Embryonic facial prominence (tissue), 1 donor: ENCODE measurements at regions not wholly inside any gene's neighbourhood (a gene's known extent, or its start where the extent isn't known, plus 50 kb on each side); places are given as distances from the start of the nearest gene placed in this dataset.

Experiments used
- DNase-seq: peaks from one replicate; pipeline ENCODE4 v3.0.0-alpha.2; 2016; ENCODE audit errors: extremely low spot score

DNA sequence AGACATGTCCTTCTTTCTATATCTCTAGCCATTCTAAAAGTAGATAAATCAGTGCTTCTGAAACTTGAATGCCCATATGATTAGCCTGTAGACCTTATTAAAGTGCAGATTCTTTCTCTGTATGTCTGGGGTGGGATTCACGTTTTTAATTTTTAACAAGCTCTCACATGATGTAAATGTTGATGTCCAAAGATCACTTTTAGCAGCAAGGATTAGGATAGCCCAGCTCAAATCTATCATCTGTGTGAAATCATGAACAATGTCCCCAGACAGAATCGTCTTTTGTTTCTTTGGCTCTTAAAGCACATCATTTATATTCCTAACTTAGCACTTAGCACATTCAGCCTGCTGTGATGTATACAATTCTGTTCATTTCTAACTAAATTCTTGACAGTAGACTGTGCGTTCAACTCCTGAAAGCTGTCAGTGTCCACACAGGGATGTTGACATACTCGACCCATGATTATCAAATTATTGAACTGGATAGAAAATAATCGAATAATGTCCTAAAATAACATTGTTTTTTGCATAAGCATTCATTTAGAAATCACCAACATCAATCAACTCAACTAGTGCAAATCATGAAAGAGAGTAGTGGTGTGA lies 102.1 kb upstream of the MLIP start:
- no peak for DNase-seq

DNA sequence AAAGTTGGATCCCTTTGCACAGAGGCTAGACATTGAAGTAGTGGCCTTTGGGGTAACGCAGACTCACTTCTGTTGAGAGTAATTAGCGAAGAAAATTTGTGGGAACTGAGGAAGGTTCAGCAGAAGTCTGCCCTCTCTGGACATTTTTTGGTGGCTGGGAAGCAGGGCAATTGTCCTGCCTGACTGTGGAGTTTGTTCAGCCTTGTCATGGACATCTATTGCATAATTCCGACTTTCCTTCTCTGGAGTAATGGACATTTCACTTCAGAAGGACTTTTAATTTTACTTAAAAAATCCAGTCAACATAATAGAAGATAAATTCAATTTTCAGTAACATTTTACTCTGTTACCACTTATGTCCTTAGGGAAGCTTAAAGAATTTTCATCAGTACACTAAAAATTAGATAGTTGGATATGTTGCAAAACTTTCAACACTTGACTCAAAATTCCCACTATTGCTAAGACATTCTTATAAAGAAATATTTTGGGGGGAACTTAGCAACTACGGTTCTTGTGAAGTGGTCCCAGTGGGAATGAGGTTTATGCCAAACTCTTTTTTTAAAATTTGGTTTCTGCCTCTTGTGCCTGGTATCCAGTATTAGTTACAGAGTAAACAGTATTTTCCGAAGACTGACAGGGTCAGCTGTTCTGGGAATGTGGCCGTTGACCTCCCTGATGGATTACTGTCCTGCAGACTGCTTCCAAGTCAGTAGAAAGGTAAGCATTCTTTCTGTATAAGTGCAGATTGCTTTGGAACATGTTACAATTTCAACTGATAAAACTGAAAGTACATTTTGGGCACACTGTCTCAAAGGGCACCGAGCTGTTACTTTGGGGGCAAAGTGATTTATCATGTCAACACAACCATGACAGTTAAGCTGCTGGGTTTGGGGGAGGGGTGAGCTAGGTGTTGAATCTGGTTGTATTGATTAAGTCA lies 100.6 kb upstream of the MLIP start:
- no peak for DNase-seq

DNA sequence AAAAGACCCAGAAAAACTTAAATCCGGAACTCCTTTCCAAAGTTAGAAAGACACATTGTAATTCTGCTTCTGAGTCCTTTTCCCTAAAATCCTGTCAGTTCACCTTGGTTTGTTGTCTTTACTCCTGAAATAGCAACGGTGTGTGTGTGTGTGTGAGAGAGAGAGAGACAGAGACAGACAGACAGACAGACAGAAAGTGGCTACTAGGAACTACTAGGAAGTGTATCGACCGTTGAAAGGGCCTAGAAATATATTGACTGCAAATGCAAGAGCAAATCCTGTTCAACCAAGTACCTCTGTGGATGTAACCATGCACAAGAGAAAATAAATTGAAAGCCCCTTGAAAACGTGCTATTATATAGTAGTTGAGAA lies 100.0 kb upstream of the MLIP start:
- DNase-seq: no peak

DNA sequence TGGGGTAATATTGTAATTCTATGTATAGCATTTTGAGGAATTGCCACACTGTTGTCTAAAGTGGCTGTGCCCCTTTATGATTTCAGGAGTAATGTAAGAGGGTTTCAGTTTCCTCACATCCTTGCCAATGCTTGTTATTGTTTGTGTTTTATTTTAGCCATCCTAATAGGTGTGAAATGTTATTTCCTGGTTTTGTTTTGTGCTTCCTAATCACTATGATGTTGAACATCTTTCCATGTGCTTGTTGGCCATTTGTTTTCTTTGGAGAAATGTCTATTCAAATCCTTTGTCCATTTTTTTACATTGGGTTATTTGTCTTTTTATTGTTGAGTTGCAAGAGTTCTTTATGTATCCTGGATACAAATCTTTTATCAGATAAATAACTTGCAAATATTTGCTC lies 97.3 kb upstream of the MLIP start:
- no peak for DNase-seq

DNA sequence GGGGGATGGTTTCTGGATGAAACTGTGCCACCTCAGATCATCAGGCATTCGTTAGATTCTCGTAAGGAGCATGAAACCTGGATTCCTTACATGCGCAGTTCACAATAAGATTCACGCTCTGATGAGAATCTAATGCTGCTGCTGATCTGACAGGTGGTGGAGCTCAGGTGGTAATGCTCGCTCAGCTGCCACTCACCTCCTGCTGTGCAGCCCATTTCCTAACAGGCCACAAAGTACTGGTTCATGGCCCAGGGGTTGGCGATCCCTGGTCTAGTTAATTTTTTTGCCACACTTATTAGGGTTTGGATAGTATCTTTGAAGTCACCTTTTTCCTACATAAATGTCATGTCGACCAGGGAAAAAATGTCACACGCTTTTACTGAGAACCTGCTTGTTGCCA lies 96.8 kb upstream of the MLIP start:
- no peak for DNase-seq

DNA sequence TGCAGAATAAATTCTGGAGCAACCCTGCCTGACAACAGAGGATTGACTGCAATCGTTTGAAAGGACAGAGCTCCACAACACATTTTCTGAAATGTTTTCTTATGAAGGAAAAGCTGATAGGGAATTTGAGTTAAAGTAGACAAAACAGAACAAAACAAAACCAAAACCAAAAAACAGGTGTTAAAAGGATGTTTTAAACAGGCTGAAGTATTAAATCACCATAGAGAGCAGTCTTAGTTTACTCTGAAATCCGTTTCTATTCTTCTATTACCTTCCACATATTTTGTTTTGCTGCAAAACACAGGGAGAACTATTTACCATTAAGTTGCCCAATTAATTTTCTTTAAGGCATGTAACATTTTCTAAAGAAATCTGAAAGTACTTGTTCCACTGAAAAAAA lies 93.4 kb upstream of the MLIP start:
- no peak for DNase-seq

DNA sequence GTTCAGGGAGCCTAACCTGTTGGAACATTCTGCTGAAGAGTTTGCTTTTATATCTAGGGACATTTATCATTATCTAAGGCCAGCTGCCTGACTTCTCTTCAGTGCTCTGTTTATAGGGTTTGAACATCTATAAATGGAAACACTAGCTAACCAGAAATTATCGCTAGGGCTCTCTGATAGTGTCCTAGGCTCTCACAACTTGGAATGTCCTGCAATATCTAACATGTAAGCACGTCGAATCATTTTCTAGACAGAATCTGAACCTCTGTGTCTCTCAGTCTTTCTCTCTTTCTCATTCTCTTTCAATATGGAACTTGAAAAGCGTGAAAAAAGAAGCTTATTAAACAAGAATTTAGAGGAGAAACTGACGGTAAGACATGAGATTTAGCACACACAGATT lies 92.5 kb upstream of the MLIP start:
- DNase-seq: no peak

DNA sequence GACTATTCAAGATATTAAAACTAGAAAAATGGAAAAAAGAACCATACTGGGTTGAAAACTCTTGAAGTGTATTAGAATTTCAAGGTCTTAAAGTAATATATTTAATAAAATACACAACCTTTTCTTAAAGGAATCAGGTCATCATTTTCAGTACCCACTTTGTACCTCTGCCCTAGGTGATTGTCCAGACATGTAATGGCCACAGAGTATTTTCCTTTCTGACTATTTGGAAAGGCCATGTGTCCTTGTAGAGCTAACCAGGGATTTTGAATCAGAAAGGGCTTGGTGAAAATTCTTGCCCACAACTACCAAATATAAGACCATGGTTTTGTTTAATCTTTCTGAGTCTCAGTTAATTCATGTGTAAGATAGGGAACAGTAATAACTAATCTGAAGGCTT lies 91.4 kb upstream of the MLIP start:
- DNase-seq: no peak

DNA sequence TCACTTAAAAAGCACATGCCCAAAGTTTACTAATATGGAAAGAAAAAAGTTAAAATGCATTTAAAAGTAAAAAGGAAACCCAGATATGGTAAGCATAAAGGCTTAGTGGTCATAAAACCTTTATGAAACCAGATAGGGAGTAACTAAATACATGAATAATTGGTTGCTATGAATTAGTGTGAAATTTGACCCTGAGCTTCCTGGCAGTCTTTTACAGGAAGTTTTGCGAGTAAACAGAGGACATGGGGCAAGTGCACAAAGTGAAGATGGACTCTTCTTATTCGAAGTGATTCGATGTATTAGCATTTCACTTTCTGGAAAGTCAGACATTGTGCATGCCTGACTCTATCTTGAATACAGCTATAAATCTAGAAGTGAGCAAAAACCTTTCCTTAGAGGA lies 90.9 kb upstream of the MLIP start:
- no peak for DNase-seq

DNA sequence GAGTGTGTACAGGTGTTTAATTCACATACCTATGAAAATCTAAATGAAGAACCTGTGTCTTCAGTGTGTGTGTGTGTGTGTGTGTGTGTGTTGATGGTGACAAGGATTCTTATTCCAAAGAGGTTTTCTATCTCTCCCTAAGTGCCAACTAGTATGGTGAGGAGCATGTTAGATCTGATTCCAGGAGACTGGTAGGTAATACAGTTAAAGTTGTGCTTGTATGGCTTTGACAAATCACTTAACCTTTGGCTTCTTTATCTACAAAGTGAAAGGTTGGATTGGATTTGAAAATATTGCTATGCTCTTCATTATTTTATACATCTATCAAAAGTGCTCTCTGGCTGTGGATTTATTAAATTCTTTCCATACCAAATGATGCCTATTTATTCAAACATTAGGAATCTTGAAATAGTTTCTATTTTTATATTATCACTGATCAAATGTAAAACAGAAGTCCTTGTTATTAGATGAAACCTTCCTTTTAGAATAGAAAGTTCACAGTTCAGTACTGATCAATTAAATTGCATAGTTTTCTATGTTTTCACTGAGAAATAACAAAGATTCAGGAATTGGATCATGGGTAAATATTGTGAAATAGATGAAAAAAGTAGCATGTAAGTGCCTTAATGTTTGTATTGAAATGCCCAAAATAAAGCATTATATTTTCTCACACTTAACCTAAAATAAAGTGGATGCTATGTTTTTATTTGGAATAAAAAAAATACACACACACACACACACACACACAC lies 84.4 kb upstream of the MLIP start:
- no peak for DNase-seq

DNA sequence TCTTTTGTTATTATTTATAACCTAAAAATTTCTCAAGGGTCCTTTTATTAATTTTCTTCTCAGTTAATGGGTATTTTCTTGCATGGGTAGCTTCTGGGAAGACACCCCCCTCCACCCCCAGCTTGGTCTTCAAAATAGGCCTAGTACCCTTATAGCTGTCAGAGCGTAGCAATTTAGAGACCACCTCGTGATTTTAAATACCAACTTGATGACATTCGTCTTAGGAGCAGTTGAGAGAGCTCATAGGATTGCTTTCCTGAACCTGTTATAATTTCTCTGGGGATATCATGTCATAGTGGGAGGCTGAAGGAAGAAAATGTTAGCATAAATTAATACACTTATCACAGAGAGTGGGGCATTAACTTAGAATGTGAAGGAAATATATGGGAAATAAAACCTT lies 83.1 kb upstream of the MLIP start:
- DNase-seq: no peak

DNA sequence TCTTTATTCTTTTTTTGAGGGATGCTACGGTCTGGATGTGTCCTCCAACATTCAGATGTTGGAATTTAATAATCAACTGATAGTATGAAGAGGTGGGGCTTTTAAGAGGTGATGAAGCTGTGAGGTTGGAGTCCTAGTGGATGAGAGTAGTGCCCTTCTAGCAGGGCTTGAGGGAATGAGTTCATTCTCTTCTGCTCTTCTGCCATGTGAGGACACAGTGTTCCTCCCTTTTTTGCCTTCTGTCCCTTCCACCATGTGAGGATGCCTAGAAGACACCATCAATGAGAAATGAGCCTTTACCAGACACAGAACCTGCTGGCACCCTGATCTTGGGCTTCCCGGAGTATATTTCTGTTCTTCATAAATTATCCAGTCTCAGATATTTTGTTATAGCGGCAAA lies 82.1 kb upstream of the MLIP start:
- no peak for DNase-seq

DNA sequence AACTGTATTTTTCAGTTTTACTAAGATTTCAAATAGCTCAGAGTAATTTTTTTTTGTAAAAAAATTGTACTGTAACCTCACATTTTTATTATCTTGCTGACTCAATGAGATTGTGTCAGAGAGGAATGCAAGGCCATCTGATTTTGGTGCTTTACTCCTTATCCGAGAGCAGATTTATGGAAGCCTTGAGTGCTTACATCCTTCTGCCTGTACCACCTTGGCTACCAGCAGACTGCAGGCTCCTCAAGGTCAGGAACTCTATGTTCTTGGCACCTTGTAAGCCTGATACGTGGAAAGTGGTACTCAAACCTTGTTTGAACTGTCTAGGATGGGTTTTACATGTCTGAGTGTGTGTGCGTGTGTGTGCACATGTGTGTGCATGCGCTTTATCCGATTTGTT lies 80.1 kb upstream of the MLIP start:
- no peak for DNase-seq

DNA sequence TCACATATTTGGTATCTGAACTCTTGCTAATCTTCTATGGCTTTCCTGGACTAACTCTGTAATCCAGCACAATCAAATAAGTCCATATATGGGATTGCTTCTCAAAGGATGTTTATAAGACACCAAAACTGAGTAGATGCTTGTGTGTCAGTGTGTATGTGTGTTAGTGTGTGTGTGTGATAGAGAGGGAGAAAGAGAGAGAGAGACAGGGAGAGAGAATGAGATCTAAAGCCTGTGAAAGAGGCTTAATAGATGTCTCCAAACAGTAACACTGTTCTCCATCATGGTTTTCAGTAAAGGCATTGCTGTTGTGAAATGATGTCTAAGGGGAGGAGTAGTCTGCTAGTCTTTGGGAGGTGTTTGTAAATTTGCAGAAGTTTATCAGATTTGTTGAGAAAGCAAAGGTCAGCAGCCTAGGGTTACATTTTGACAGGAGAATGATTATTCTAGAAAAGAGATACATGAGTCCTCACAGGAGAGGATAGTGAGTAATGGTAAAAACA lies 73.9 kb upstream of the MLIP start:
- no peak for DNase-seq

DNA sequence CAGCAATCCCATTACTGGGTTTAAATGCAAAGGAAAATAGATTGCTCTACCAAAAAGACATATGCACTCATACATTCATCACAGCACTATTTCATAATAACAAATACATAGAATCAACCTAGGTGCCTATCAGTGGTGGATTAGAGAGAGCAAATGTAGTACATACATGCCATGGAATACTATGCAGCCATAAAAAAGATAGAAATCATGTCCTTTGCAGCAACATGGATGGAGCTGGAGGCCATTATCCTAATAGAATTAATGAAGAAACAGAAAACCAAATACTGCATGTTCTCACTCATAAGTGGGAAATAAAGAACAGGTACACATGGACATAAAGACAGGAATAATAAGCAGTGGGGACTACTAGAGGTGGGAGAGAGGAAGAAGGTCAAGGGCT lies 70.7 kb upstream of the MLIP start:
- DNase-seq: no peak

DNA sequence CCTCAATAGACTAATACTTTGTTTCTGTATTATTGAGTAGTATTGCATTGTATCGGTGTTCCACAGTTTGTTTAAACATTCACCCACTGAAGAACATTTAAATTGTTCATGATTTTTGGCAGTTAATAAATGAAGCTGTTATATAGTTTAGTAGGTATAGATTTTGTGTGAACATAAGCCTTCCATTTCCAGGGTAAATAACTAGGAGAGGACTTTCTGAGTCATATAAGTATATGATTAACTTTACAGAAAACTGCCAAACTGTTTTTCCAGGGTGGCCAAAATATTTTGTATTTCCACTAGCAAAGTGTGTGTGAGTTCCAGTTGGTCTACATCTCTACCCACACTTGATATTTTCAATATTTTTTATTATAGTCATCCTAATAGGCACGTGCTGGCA lies 70.0 kb upstream of the MLIP start:
- no peak for DNase-seq

DNA sequence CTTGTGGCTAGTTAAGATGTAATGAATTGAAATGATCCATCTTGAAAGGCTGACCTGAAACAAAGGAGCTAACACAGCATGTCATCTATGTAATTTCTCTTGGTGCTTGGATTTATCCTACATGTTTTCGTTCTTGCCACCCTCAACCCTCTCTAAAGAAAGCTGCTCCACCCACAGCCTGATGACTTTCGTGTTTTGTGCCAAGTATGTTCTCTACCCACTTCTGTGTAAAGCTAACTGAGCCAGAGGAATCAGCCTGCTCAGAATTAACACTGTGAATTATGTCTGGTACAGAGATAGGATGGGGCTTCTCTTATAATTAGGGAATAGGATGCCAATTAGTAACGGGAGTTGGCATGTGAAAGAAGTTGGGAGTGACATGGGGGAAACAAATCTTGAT lies 67.9 kb upstream of the MLIP start:
- no peak for DNase-seq

DNA sequence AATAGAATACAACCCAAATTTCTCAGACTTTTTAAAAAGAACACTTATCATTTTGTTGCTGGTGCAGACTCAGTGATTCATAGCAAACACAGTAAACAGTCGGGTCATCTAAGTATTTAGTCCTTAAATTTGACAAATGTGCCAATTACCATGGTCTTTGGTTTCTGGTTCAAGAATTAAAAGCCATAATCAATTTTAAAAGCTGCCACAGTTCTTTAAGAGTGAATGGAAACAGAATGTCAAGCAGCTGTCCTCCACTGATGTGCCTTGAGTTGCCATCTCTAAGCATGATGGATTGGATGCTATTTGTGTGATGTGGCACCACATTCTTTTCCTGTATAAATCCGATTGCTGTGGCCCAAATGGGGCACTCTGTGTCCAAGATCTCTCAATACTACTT lies 67.2 kb upstream of the MLIP start:
- DNase-seq: no peak

DNA sequence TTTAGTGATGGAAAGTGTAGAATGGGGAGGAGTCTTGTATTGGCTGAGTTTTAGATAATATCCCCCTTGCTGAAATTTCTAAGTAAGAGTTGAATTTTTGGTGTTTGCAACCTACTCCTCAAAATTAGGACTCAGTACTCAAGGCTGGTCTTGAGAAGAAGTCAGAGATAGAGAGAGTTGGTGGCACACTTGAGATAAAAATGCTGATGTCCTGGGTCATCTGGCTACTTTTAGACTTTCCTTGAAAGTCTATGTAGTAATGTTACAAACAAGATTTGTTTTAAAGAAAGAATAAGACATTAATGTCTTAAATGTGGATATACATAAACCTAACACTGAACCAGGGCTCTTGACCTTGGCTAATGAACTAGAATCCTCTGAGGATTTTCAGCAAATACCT lies 62.5 kb upstream of the MLIP start:
- DNase-seq: no peak

DNA sequence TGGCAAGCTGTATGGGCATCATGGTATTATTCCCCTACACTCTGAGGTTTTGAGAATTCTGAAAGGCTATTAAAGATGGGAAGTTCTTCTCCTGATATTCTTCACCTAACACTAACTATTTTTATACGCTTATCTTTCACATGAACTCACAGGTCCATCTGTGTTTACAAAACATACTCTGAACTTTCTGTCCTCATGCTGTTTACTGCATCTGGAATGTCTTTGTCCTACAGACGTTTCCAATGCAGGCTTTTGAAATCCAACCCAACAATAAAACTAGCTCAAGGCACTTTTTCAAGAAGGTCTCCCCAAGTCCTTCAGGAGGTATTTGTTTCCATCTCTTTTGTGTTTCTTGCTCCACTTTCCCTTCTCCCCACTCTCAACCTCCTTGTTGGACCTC lies 60.5 kb upstream of the MLIP start:
- DNase-seq: no peak

DNA sequence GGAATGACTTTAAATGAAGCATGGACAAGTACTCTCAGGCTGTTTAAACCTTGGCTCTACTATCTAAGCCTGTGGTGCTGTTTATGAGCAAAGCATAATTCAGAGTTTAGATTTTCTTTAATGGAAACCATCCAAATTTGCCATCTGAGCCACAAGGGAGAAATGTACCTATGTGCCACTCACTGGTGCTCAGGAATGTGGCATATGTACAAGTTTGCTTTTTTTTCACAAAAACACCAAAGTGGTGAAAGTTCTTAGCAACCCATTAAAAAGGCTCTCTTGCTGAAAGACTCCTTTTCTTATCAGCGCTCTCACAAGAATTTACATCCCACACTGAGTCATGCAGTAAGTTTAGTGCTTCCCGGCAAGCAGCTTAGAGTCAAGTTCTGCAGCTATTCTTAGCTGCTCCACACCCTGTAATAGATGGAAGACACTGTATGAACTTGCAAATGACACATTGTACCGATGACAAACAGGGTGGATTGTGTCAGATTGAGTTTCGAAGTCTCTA lies 57.3 kb upstream of the MLIP start:
- DNase-seq: peak; percentile 14

DNA sequence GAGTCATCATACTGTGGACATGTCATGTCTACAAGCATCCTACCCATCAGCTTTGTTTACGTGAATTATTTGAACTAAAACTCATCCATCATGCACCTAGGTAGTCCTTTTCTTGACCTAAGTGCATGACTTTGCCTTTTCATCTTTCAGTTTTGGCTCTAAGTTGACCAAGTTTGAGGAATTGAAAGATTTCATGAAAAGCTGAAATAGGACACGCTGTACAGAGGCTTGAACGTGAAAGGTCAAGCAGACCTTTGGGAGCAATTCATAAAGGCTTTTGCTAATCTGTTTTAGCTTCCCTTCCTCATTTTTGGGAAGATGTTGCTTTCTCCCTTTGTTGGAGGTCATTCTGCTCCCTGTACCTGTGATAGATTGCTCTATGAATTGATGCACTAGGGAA lies 55.1 kb upstream of the MLIP start:
- DNase-seq: no peak

DNA sequence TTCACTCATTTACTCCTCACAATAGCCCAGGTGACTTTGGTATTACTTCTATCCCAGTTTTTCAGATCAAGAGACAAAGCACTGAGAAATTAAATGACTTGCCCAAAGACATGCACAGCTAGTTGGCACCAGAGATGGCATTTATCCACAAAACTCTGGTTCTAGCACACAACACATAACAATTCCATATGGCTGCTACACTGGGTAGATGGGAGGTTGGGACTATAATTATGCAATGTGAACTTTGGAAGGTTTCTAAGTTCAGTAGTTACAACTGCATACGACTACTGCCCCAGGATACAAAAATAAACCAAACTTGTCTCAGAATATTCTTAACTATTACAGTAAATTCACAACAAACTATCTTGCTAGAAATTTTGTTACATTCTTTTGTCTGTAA lies 54.2 kb upstream of the MLIP start:
- no peak for DNase-seq
